Fibroblast of lung (primary cell): ENCODE measurements at regions not wholly inside any gene's neighbourhood (a gene's known extent, or its start where the extent isn't known, plus 50 kb on each side); places are given as distances from the start of the nearest gene placed in this dataset.

Experiments
- DNase-seq, 2 donors: peaks; one replicate each; pipeline versions ENCODE4 v3.0.0 to v3.0.0-alpha.2; 2010; ENCODE audit warnings: low read depth in 2 of 2
- H2AFZ ChIP-seq: 2 replicates; pipeline ENCODE4 v1.5.1; 2012; ENCODE audit warnings: low read length, control low read depth, inconsistent platforms
- H3K27ac ChIP-seq: 2 replicates; pipeline ENCODE4 v1.5.1; 2011; ENCODE audit warnings: low read length, control low read depth; ENCODE audit not compliant: insufficient read depth
- H3K27me3 ChIP-seq: 2 replicates; pipeline ENCODE4 v1.5.1; 2011; ENCODE audit warnings: mild to moderate bottlenecking, low read length; ENCODE audit not compliant: control insufficient read depth, insufficient read depth
- H3K36me3 ChIP-seq: 2 replicates; pipeline ENCODE4 v1.5.1; 2011; ENCODE audit warnings: low read length; ENCODE audit not compliant: control insufficient read depth, insufficient read depth
- H3K4me1 ChIP-seq: 2 replicates; pipeline ENCODE4 v1.5.1; 2011; ENCODE audit warnings: low read length; ENCODE audit not compliant: control insufficient read depth, insufficient read depth; ENCODE audit errors: extremely low read depth
- H3K4me2 ChIP-seq: 2 replicates; pipeline ENCODE4 v1.5.1; 2011; ENCODE audit warnings: low read length, control low read depth; ENCODE audit not compliant: insufficient read depth; ENCODE audit errors: extremely low read depth
- H3K4me3 ChIP-seq, 4 experiments: fragments of 200-600 bp in 1 of 4; sonication (generic) in 1 of 4; replicated peaks in 1 of 4; 2 replicates each; pipeline ENCODE4 v1.5.1; 2011 to 2016; ENCODE audit warnings: low read length in 4 of 4, low read depth in 3 of 4, mild to moderate bottlenecking in 3 of 4, control low read depth in 2 of 4, inconsistent platforms in 1 of 4, mixed read lengths in 1 of 4; ENCODE audit not compliant: insufficient read depth in 1 of 4; ENCODE audit errors: control extremely low read depth in 1 of 4
- H3K79me2 ChIP-seq: 2 replicates; pipeline ENCODE4 v1.5.1; 2012; ENCODE audit warnings: mild to moderate bottlenecking, low read length, inconsistent platforms; ENCODE audit not compliant: control insufficient read depth, insufficient read depth
- H3K9ac ChIP-seq: 2 replicates; pipeline ENCODE4 v1.5.1; 2011; ENCODE audit warnings: mild to moderate bottlenecking, low read length, control low read depth; ENCODE audit not compliant: insufficient read depth
- H3K9me3 ChIP-seq: 2 replicates; pipeline ENCODE4 v1.5.1; 2012; ENCODE audit warnings: low read depth, low read length; ENCODE audit not compliant: control insufficient read depth, insufficient read depth
- H4K20me1 ChIP-seq: 2 replicates; pipeline ENCODE4 v1.5.1; 2011; ENCODE audit warnings: low read length; ENCODE audit not compliant: control insufficient read depth, insufficient read depth; ENCODE audit errors: extremely low read depth
- CTCF ChIP-seq, 2 donors: IDR thresholded peaks in 1 of 2; conservative IDR thresholded peaks in 1 of 2; 1 replicate in 1 of 2; 2 replicates in 1 of 2; pipeline ENCODE4 v1.5.1; 2011 to 2012; ENCODE audit warnings: low read length in 2 of 2, control low read depth in 1 of 2, inconsistent platforms in 1 of 2, low read depth in 1 of 2, mild to moderate bottlenecking in 1 of 2
- EZH2 ChIP-seq: IDR thresholded peaks from 2 replicates; pipeline ENCODE4 v1.5.1; 2012; ENCODE audit warnings: low read length, control low read depth, mild to moderate bottlenecking; ENCODE audit errors: missing control alignments

GRCh38 chr11:109750964-109751363 lies 329.0 kb downstream of the C11orf87 start:
- H3K4me1 ChIP-seq, result no peaks in the 10 kb centered on the region
- H3K27me3 ChIP-seq, result no peaks in the 10 kb centered on the region
- no peaks in the 10 kb centered on the region for H3K79me2 ChIP-seq
- H2AFZ ChIP-seq, result no peak overlapping the region
- no peaks in the 10 kb centered on the region for H4K20me1 ChIP-seq
- no peak overlapping the region for H3K27ac ChIP-seq
- no peaks in the 10 kb centered on the region for H3K9me3 ChIP-seq
- no peaks in the 10 kb centered on the region for H3K36me3 ChIP-seq
- H3K4me2 ChIP-seq, result no peak overlapping the region
- TF ChIP-seq CTCF (conservative IDR thresholded peaks at IDR 0.05 in 1 of 2, IDR thresholded peaks at IDR 0.05 in 1 of 2; ENCODE audit: low read depth in 1 of 2, low read length in 2 of 2) (no peak), EZH2 (no peak)
- H3K9ac ChIP-seq, result no peak overlapping the region
- no peak overlapping the region for H3K4me3 ChIP-seq
- no peak for DNase-seq

- Histone ChIP-seq H3K9me3 (no peaks in the 10 kb centered on the region), H2AFZ (no peak overlapping the region), H3K9ac (no peak overlapping the region), H3K79me2 (no peaks in the 10 kb centered on the region), H3K4me2 (no peak overlapping the region), H3K4me1 (no peaks in the 10 kb centered on the region), H3K27me3 (no peaks in the 10 kb centered on the region), H3K4me3 (no peak overlapping the region), H3K27ac (no peak overlapping the region), H4K20me1 (no peaks in the 10 kb centered on the region), H3K36me3 (no peaks in the 10 kb centered on the region)
- peak in 1 of 2 donors; percentile 77 for DNase-seq
- TF ChIP-seq CTCF (conservative IDR thresholded peaks at IDR 0.05 in 1 of 2, IDR thresholded peaks at IDR 0.05 in 1 of 2; ENCODE audit: low read depth in 1 of 2, low read length in 2 of 2), result no peak
- no peak for TF ChIP-seq EZH2
Observed at GRCh38 chr11:109752212-109752825, 330.3 kb downstream of the C11orf87 start.

- H3K4me3 ChIP-seq, result no peak overlapping the region
- H3K9ac ChIP-seq, result no peak overlapping the region
- H3K36me3 ChIP-seq, result no peaks in the 10 kb centered on the region
- H4K20me1 ChIP-seq, result no peaks in the 10 kb centered on the region
- TF ChIP-seq CTCF (conservative IDR thresholded peaks at IDR 0.05 in 1 of 2, IDR thresholded peaks at IDR 0.05 in 1 of 2; ENCODE audit: low read depth in 1 of 2, low read length in 2 of 2) (no peak), EZH2 (no peak)
- no peaks in the 10 kb centered on the region for H3K79me2 ChIP-seq
- H2AFZ ChIP-seq, result no peak overlapping the region
- H3K27me3 ChIP-seq, result no peaks in the 10 kb centered on the region
- no peaks in the 10 kb centered on the region for H3K9me3 ChIP-seq
- no peak overlapping the region for H3K4me2 ChIP-seq
- H3K4me1 ChIP-seq, result no peaks in the 10 kb centered on the region
- H3K27ac ChIP-seq, result no peak overlapping the region
- no peak for DNase-seq
Observed at GRCh38 chr11:109756521-109756920, 334.5 kb downstream of the C11orf87 start.
